ENCODE measurements at regions not wholly inside any gene's neighbourhood (a gene's known extent, or its start where the extent isn't known, plus 50 kb on each side); places are given as distances from the start of the nearest gene placed in this dataset.
"Not testable (repeated sequence)": the region's sequence is repeated elsewhere in the genome, so short reads cannot be mapped to it uniquely, and the experiment has no call there.

GRCh38 chr5:67992923-67993322 lies 222.6 kb upstream of the PIK3R1 start:
- Mint-ChIP-seq H3K4me1 (no peaks in the 10 kb centered on the region), H3K27me3 (peaks cover 23% of the 10 kb centered on the region), H3K9me3 (ENCODE audit: low read depth) (no peaks in the 10 kb centered on the region), H3K36me3 (no peaks in the 10 kb centered on the region), H3K4me3 (no peak overlapping the region), H3K27ac (no peak overlapping the region)
- no peak for DNase-seq
- CTCF ChIA-PET = no interaction called here
- no peak for ATAC-seq

- peaks cover 1% of the 10 kb centered on the region for H3K9me3 Mint-ChIP-seq (ENCODE audit: low read depth)
- no peaks in the 10 kb centered on the region for H3K36me3 Mint-ChIP-seq
Observed at GRCh38 chr5:67989456-67989855, 226.1 kb upstream of the PIK3R1 start.

DNA sequence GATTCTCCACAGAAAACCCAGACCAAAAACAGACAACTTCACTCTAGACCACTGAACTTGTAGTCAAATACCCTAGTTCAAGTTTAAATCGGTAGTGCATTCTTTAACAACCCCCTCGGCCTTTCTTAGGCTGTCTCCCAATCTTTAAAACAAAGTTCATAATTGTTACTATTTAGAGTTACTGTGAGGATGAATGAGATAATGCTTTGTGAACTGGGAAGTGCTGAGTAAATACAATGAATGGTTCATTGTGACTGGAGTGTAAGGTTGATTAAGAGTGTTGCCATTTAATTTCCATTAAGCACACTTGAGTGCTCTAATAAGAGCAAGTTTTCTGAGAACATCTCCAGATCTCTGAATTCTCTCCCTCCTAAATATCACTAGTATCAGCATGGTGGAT lies 228.8 kb upstream of the PIK3R1 start:
- no peaks in the 10 kb centered on the region for H3K36me3 Mint-ChIP-seq
- H3K27ac Mint-ChIP-seq = no peak overlapping the region
- CTCF ChIA-PET = no interaction called here
- no peak for ATAC-seq
- H3K4me1 Mint-ChIP-seq = no peaks in the 10 kb centered on the region
- H3K9me3 Mint-ChIP-seq (ENCODE audit: low read depth) = peaks cover 1% of the 10 kb centered on the region
- no peak overlapping the region for H3K4me3 Mint-ChIP-seq
- DNase-seq = no peak
- peaks cover 9% of the 10 kb centered on the region for H3K27me3 Mint-ChIP-seq

More at GRCh38 chr5:67989456-67989855, 226.1 kb upstream of the PIK3R1 start:
- Mint-ChIP-seq H3K4me3 (no peak overlapping the region), H3K27ac (no peak overlapping the region), H3K4me1 (no peaks in the 10 kb centered on the region), H3K27me3 (peaks cover 21% of the 10 kb centered on the region)
- DNase-seq (no peak), ATAC-seq (no peak)
- CTCF ChIA-PET = no interaction called here

GRCh38 chr5:67985686-67986387 lies 229.7 kb upstream of the PIK3R1 start:
- no peak overlapping the region for H3K27ac Mint-ChIP-seq
- no peak for DNase-seq
- no peak for ATAC-seq
- peaks cover 9% of the 10 kb centered on the region for H3K27me3 Mint-ChIP-seq
- CTCF ChIA-PET = no interaction called here
- H3K9me3 Mint-ChIP-seq (ENCODE audit: low read depth) = peaks cover 1% of the 10 kb centered on the region
- no peak overlapping the region for H3K4me3 Mint-ChIP-seq
- H3K4me1 Mint-ChIP-seq = no peaks in the 10 kb centered on the region
- H3K36me3 Mint-ChIP-seq = no peaks in the 10 kb centered on the region

DNA sequence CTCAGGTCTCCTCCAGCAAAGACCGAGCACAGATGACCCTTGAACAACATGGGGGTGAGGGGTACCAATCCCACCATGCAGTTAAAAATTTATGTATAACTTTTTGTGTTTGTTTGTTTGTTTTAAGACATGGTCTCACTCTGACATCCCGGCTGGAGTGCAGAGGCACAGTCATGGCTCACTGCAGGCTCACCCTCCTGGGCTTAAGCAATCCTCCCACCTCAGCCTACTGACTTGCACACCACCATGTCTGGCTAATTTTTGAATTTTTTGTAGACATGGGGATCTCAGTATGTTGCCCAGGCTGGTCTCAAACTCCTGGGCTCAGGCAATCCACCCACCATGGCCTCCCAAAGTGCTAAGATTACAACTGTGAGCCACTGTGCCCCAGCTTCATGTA lies 231.0 kb upstream of the PIK3R1 start:
- H3K36me3 Mint-ChIP-seq = no peaks in the 10 kb centered on the region
- H3K4me3 Mint-ChIP-seq = no peak overlapping the region
- ATAC-seq (no peak), DNase-seq (no peak)
- CTCF ChIA-PET = no interaction called here
- H3K27me3 Mint-ChIP-seq = peaks cover 5% of the 10 kb centered on the region
- no peak overlapping the region for H3K27ac Mint-ChIP-seq
- H3K9me3 Mint-ChIP-seq (ENCODE audit: low read depth) = peaks cover 1% of the 10 kb centered on the region
- H3K4me1 Mint-ChIP-seq = no peaks in the 10 kb centered on the region

DNA sequence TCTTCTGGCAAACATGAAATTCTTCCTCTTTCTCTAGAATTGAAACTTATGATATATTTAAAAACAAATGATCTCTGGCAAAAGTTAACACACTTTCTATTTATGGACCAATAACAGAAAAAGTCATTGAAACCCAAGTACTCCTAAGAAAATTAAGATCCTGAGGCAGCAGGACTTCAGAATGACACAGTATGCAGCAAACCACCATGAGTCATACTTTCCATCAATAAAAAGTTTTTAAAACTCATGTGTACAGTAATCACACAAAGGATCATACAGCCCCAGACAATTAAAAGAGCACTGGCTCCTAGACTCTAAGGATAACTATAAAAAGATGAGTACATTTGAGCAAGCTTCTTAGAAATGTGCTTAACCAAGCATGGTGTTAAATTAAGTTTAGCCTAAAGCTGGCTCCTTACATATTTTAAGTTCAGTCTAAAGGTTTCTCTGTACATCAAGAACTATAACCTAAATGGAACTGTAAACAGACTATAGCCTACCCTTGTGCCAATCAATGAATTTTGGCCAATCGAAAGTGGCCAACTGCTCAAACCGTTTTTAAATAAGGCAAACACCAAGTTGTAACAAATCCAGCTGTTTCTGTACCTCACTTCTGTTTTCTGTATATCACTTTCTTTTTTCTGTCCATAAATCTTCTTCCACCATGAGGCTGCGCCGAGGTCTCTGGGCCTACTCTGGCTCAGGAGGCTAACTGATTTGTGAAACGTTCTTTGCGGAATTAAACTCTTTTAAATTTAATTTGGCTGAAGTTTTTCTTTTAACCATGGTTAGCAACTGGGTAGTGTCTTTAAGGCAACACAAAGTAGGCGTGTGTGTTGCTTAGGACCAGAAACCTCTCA lies 232.1 kb upstream of the PIK3R1 start:
- peaks cover 1% of the 10 kb centered on the region for H3K9me3 Mint-ChIP-seq (ENCODE audit: low read depth)
- no peaks in the 10 kb centered on the region for H3K27me3 Mint-ChIP-seq
- H3K4me3 Mint-ChIP-seq = no peak overlapping the region
- H3K27ac Mint-ChIP-seq = no peak overlapping the region
- no peak for DNase-seq
- no peak for ATAC-seq
- no peaks in the 10 kb centered on the region for H3K4me1 Mint-ChIP-seq
- CTCF ChIA-PET = no interaction called here
- H3K36me3 Mint-ChIP-seq = no peaks in the 10 kb centered on the region

GRCh38 chr5:67982160-67982559 lies 233.4 kb upstream of the PIK3R1 start:
- H3K9me3 Mint-ChIP-seq (ENCODE audit: low read depth); H3K4me3 Mint-ChIP-seq; H3K27ac Mint-ChIP-seq; H3K36me3 Mint-ChIP-seq; ATAC-seq; DNase-seq; H3K27me3 Mint-ChIP-seq; CTCF ChIA-PET; H3K4me1 Mint-ChIP-seq: not testable (repeated sequence)

- CTCF ChIA-PET = no interaction called here
Observed at GRCh38 chr5:67978171-67978570, 237.4 kb upstream of the PIK3R1 start.

GRCh38 chr5:67976891-67977601 lies 238.5 kb upstream of the PIK3R1 start:
- no peaks in the 10 kb centered on the region for H3K27me3 Mint-ChIP-seq
- ATAC-seq (no peak), DNase-seq (no peak)
- H3K27ac Mint-ChIP-seq = no peak overlapping the region
- no peaks in the 10 kb centered on the region for H3K4me1 Mint-ChIP-seq
- H3K4me3 Mint-ChIP-seq = no peak overlapping the region
- no peaks in the 10 kb centered on the region for H3K36me3 Mint-ChIP-seq
- no peaks in the 10 kb centered on the region for H3K9me3 Mint-ChIP-seq (ENCODE audit: low read depth)
- CTCF ChIA-PET = no interaction called here

More at GRCh38 chr5:67978171-67978570, 237.4 kb upstream of the PIK3R1 start:
- H3K4me3 Mint-ChIP-seq = no peak overlapping the region
- H3K27me3 Mint-ChIP-seq = no peaks in the 10 kb centered on the region
- H3K4me1 Mint-ChIP-seq = no peaks in the 10 kb centered on the region
- DNase-seq = no peak
- no peak for ATAC-seq
- no peaks in the 10 kb centered on the region for H3K36me3 Mint-ChIP-seq
- H3K9me3 Mint-ChIP-seq (ENCODE audit: low read depth) = no peaks in the 10 kb centered on the region
- H3K27ac Mint-ChIP-seq = no peak overlapping the region

DNA sequence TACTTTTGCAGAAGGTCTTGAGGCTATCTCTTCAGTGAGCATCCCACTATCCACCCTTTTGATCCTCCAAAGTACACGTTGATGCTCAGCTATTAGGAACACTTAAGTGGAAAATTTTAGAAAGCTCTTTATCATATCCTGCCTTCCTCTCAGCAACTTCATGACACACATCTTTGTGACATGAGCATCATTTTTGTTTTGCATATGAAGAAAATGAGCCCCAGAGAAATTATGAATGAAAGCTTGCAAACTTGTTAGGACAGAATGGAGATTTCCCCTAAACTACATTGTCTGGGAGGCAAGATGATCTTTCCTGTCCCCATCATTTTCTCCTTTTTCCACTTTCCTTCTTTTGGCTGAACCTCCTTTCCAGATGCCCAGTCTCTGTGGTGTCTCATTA lies 239.4 kb upstream of the PIK3R1 start:
- Mint-ChIP-seq H3K27ac (no peak overlapping the region), H3K9me3 (ENCODE audit: low read depth) (no peaks in the 10 kb centered on the region), H3K4me3 (no peak overlapping the region), H3K4me1 (no peaks in the 10 kb centered on the region), H3K27me3 (no peaks in the 10 kb centered on the region), H3K36me3 (no peaks in the 10 kb centered on the region)
- DNase-seq = no peak
- ATAC-seq = no peak
- CTCF ChIA-PET = no interaction called here

- Mint-ChIP-seq H3K27ac (no peak overlapping the region), H3K4me1 (no peaks in the 10 kb centered on the region), H3K36me3 (no peaks in the 10 kb centered on the region), H3K4me3 (no peak overlapping the region), H3K9me3 (ENCODE audit: low read depth) (no peaks in the 10 kb centered on the region), H3K27me3 (no peaks in the 10 kb centered on the region)
- DNase-seq (no peak), ATAC-seq (no peak)
- CTCF ChIA-PET = no interaction called here
Observed at GRCh38 chr5:67974471-67974870, 241.1 kb upstream of the PIK3R1 start.

- DNase-seq (no peak), ATAC-seq (no peak)
- CTCF ChIA-PET = no interaction called here
- Mint-ChIP-seq H3K27me3 (no peaks in the 10 kb centered on the region), H3K9me3 (ENCODE audit: low read depth) (no peaks in the 10 kb centered on the region), H3K27ac (no peak overlapping the region), H3K4me1 (no peaks in the 10 kb centered on the region), H3K4me3 (no peak overlapping the region), H3K36me3 (no peaks in the 10 kb centered on the region)
Observed at GRCh38 chr5:67974054-67974453, 241.5 kb upstream of the PIK3R1 start.

- CTCF ChIA-PET = no interaction called here
- ATAC-seq (no peak), DNase-seq (no peak)
- Mint-ChIP-seq H3K36me3 (no peaks in the 10 kb centered on the region), H3K9me3 (ENCODE audit: low read depth) (no peaks in the 10 kb centered on the region), H3K4me1 (no peaks in the 10 kb centered on the region), H3K4me3 (no peak overlapping the region), H3K27me3 (no peaks in the 10 kb centered on the region), H3K27ac (no peak overlapping the region)
Observed at GRCh38 chr5:67971971-67972821, 243.4 kb upstream of the PIK3R1 start.

All from activated CD8-positive, alpha-beta memory T cell treated with anti-CD3 and anti-CD28 coated beads, Interleukin-2, amount 10 ng/mL, durations not matched to agents 7 days and 5 days (primary cell).